Fibroblast of the aortic adventitia (primary cell): ENCODE measurements at regions not wholly inside any gene's neighbourhood (a gene's known extent, or its start where the extent isn't known, plus 50 kb on each side); places are given as distances from the start of the nearest gene placed in this dataset.

Source experiments
- DNase-seq: peaks from one replicate; pipeline ENCODE4 v3.0.0-alpha.2; 2010; ENCODE audit warnings: low read depth
- H3K4me3 ChIP-seq: 2 replicates; pipeline ENCODE4 v1.5.1; 2011; ENCODE audit warnings: low read depth, mild to moderate bottlenecking, control low read depth, low read length, moderate library complexity
- TF ChIP-seq, protein P1 (sequence below): IDR thresholded peaks from 2 replicates; pipeline ENCODE4 v1.5.1; 2011; ENCODE audit warnings: mild to moderate bottlenecking, low read length, control low read depth, inconsistent platforms; ENCODE audit not compliant: insufficient read depth

DNA sequence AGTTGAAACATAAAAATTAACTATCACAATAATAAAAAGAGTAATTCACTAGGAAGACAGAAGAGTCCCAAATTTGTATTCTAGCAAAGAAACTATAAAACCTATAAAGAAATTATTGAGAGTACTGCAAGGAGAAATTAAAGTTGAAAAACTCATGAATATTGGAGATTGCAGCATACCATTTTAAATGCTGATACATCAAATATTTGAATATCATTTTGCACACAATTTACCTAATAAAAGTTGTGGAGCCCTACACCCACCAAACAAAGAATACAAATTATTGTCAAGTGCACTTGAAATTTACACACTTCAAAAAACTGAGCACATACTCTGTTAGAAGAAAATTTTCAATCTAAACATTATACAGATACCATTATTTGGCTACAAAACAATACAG, 531.6 kb upstream of the SMIM21 start:
- no peak for DNase-seq
- H3K4me3 ChIP-seq = no peak overlapping the region
- TF ChIP-seq, protein P1, sequence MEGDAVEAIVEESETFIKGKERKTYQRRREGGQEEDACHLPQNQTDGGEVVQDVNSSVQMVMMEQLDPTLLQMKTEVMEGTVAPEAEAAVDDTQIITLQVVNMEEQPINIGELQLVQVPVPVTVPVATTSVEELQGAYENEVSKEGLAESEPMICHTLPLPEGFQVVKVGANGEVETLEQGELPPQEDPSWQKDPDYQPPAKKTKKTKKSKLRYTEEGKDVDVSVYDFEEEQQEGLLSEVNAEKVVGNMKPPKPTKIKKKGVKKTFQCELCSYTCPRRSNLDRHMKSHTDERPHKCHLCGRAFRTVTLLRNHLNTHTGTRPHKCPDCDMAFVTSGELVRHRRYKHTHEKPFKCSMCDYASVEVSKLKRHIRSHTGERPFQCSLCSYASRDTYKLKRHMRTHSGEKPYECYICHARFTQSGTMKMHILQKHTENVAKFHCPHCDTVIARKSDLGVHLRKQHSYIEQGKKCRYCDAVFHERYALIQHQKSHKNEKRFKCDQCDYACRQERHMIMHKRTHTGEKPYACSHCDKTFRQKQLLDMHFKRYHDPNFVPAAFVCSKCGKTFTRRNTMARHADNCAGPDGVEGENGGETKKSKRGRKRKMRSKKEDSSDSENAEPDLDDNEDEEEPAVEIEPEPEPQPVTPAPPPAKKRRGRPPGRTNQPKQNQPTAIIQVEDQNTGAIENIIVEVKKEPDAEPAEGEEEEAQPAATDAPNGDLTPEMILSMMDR = no peak

DNA sequence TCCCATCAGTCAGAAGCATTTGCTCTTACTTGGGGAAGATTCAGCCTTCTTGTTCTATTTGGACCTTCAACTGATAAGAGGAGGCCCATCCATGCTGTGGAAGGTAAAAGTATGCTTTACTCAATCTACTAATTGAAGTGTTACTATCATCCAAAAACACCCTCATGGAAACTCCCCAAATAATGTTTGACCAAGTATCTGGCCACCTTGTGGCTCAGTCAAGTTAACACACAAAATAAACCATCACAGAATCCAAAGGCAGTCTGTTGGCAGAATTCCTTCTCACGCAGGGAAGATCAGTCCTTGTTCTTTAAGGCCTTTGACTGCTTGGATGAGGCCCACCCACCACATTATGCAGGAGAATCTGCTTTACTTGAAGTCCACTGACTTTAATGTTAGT, 531.2 kb upstream of the SMIM21 start:
- TF ChIP-seq, protein P1 = no peak
- no peak for DNase-seq
- H3K4me3 ChIP-seq = no peak overlapping the region

DNA sequence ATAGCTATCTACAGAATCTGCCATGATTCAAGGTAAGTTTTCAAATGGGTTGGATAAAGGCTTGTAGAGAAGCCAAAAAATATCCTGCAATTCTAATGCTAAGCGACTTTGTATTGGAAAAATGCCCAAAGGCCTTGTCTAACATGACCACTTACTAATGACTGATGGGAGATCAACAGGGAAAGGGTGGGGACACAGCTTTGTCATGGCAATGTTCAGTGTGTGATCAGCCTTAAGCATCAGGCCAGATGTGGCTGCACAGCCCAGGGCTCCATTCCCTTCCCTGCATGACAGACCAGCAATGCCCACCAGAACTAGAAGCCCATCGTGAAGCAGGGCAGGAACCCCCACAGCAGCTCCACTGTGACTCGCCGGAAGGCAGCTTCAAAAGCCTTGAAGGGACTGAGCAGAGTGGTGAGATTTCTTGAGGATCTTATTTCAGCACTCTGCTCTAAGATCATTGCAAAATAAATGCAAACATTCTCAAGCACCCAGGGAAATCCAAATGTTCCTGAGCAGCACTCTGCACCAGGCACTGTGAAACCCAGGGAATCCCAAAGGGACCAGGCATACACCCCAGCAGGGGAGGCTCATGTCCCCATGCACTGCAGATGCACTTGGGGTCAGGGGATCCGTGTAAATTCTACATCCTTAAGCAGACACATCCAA, 517.9 kb upstream of the SMIM21 start:
- no peak overlapping the region for H3K4me3 ChIP-seq
- DNase-seq = no peak
- TF ChIP-seq, protein P1 = no peak

DNA sequence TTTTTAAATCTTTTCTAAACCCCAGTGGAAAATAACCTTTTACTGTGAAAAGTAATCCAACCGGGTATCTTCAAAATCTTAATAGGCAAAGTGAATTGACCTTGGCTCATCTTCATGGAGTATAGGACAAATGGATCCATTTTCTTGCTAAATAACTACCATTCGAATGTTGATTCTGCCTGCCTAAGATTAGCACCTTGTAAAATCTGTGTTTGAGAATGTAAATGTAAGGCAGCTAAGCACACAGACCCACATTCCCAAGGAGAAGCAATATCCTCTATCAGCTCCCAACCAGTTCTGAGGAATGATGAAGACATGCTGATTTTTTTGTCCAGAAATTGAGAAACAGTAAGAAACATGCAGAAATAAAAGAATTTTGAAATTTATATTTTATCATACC, 509.8 kb upstream of the SMIM21 start:
- DNase-seq = no peak
- H3K4me3 ChIP-seq = no peak overlapping the region
- TF ChIP-seq, protein P1 = no peak

DNA sequence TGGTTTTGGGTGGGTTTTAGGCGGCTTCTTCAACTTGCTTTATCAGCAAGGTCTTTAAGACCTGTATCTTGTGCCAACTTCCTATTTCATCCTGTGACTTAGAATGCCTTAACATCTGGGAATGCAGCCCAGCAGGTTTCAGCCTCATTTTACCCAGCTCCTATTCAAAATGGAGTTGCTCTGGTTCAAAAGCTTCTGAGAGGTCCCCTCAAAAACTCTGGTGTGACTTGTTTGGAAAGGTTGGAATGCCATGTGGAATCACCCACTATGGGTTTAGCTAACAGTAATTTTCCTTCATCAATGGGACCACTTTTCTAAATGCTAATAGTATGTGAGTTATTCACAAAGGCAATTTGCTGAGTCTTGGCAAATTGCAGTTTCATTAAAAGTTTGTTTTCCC, 509.4 kb upstream of the SMIM21 start:
- DNase-seq = no peak
- TF ChIP-seq, protein P1 = no peak
- no peak overlapping the region for H3K4me3 ChIP-seq

DNA sequence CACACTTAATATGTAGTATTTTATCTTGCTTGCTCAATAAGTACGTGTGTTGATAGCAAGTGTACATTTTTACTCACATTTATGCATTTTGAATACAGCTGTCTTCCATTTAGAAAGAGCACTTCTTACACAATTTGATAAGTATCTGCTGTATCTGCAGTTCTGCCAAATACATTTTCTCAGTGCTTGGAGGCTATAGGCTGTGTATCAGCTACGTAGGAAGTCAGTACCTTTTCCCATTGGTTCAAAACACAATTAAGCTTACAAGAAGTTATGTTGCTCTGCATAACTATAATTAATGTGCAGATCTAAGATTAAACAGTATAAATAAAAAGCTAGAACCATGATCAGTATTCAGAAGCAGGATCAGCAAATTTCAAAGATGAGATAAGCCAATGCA, 503.6 kb upstream of the SMIM21 start:
- TF ChIP-seq, protein P1 = no peak
- no peak for DNase-seq
- no peak overlapping the region for H3K4me3 ChIP-seq

DNA sequence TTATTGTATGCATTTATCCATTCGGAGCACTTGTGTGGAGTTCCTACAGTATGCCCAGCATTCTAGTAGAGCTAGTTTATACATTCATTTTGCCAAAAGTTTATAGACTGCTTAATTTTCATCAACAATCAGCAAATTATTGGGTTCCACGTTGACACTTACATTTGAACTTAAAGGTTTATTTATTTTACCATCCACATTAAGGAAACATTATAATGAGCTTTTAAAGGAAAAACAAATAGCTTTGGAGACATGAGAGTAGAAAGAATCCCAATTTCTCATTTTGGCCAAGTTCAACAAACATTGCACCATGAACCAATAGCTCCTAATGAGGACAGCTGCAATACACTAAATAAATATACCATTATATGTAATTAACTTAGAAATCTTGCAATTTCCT, 501.2 kb upstream of the SMIM21 start:
- H3K4me3 ChIP-seq = no peak overlapping the region
- TF ChIP-seq, protein P1 = no peak
- no peak for DNase-seq
